ENCODE measurements at regions not wholly inside any gene's neighbourhood (a gene's known extent, or its start where the extent isn't known, plus 50 kb on each side); places are given as distances from the start of the nearest gene placed in this dataset.

GRCh38 chr4:108483650-108484049 lies 136.7 kb upstream of the RPL34 start:
- Histone ChIP-seq H3K9me3 (no peaks in the 10 kb centered on the region), H4K20me1 (ENCODE audit: insufficient read depth) (no peaks in the 10 kb centered on the region), H3F3A (replicated peaks; ENCODE audit: insufficient read depth) (no peaks in the 10 kb centered on the region), H3K79me2 (ENCODE audit: insufficient read depth) (no peaks in the 10 kb centered on the region), H3K4me1 (ENCODE audit: control insufficient read depth in 1 of 2, insufficient read depth in 2 of 2, low read depth in 1 of 2, low read length in 1 of 2) (no peaks in the 10 kb centered on the region), H3K27ac (ENCODE audit: low read depth in 2 of 2, low read length in 1 of 2) (no peak overlapping the region), H3K36me3 (replicated peaks in 1 of 2; ENCODE audit: control insufficient read depth in 1 of 2, insufficient read depth in 2 of 2, low read length in 1 of 2) (no peaks in the 10 kb centered on the region), H3K4me3 (ENCODE audit: low read depth in 2 of 2, low read length in 1 of 2) (no peak overlapping the region), H3K4me2 (no peak overlapping the region), H3K9me2 (no peaks in the 10 kb centered on the region), H3K9ac (no peak overlapping the region), H3K27me3 (ENCODE audit: insufficient read depth) (peaks cover 11% of the 10 kb centered on the region; the same call in 1 of the 2 replicates), H2AFZ (ENCODE audit: low read depth) (no peak overlapping the region)
- WGBS (ENCODE audit: low lambda C conversion rate), result 31% methylated on average over 3 of the region's 3 CpGs
- DNase-seq, result no peak
- ChIA-PET POLR2A (no interaction called here), CTCF (no interaction called here)
- no peak for TF ChIP-seq POLR2AphosphoS5 (IDR thresholded peaks at IDR 0.05; ENCODE audit: low read depth, low read length)
- TF ChIP-seq MEF2A (IDR thresholded peaks at IDR 0.05; ENCODE audit: borderline replicate concordance, low read depth), result no peak
- no peak for TF ChIP-seq SIN3A (IDR thresholded peaks at IDR 0.05; ENCODE audit: borderline replicate concordance, low read depth, low read length)
- no peak for TF ChIP-seq JUND (IDR thresholded peaks at IDR 0.05)
- no peak for TF ChIP-seq USF2 (IDR thresholded peaks at IDR 0.05; ENCODE audit: borderline replicate concordance, low read depth, low read length)
- no peak for TF ChIP-seq ZBTB33 (IDR thresholded peaks at IDR 0.05; ENCODE audit: borderline replicate concordance, low read depth)
- TF ChIP-seq GABPA (IDR thresholded peaks at IDR 0.05; ENCODE audit: low read depth), result no peak
- no peak for TF ChIP-seq CHD2 (IDR thresholded peaks at IDR 0.05; ENCODE audit: low read length, partially characterized antibody)
- TF ChIP-seq TAF1 (IDR thresholded peaks at IDR 0.05; ENCODE audit: borderline replicate concordance, low read depth, low read length), result no peak

- DNase-seq, result no peak
- POLR2A ChIA-PET, result no interaction called here
- no peaks in the 10 kb centered on the region for H3K36me3 ChIP-seq (replicated peaks in 1 of 2; ENCODE audit: control insufficient read depth in 1 of 2, insufficient read depth in 2 of 2, low read length in 1 of 2)
- no peaks in the 10 kb centered on the region for H3K4me1 ChIP-seq (ENCODE audit: control insufficient read depth in 1 of 2, insufficient read depth in 2 of 2, low read depth in 1 of 2, low read length in 1 of 2)
- peaks cover 11% of the 10 kb centered on the region; the same call in 1 of the 2 replicates for H3K27me3 ChIP-seq (ENCODE audit: insufficient read depth)
- no peaks in the 10 kb centered on the region for H4K20me1 ChIP-seq (ENCODE audit: insufficient read depth)
- no peak overlapping the region for H3K4me3 ChIP-seq (ENCODE audit: low read depth in 2 of 2, low read length in 1 of 2)
- H3K9ac ChIP-seq, result no peak overlapping the region
- CTCF ChIA-PET, result interaction anchor here (0.5 kb wide), 1 partner anchor 1500 kb away, joined by 3 read pairs; no protein-coding TSS in a partner anchor
- H3K4me2 ChIP-seq, result no peak overlapping the region
- H3K27ac ChIP-seq (ENCODE audit: low read depth in 2 of 2, low read length in 1 of 2), result no peak overlapping the region
- no peaks in the 10 kb centered on the region for H3K79me2 ChIP-seq (ENCODE audit: insufficient read depth)
- WGBS (ENCODE audit: low lambda C conversion rate), result 3% methylated on average over 1 of the region's 1 CpG
- no peaks in the 10 kb centered on the region for H3K9me3 ChIP-seq
- H3F3A ChIP-seq (replicated peaks; ENCODE audit: insufficient read depth), result no peaks in the 10 kb centered on the region
- no peak overlapping the region for H2AFZ ChIP-seq (ENCODE audit: low read depth)
- H3K9me2 ChIP-seq, result no peaks in the 10 kb centered on the region
- TF ChIP-seq YY1 (IDR thresholded peaks at IDR 0.05; ENCODE audit: low read depth) (no peak), RCOR1 (IDR thresholded peaks at IDR 0.05; ENCODE audit: low read length) (no peak), USF1 (IDR thresholded peaks at IDR 0.05; ENCODE audit: borderline replicate concordance, low read depth) (no peak), RFX5 (IDR thresholded peaks at IDR 0.05; ENCODE audit: low read length) (no peak), ELF1 (IDR thresholded peaks at IDR 0.05) (no peak), GATA2 (CRISPR knock-in tag; IDR thresholded peaks at IDR 0.05) (no peak), CTCF (IDR thresholded peaks at IDR 0.05) (no peak), EZH2phosphoT487 (IDR thresholded peaks at IDR 0.05; ENCODE audit: borderline replicate concordance, low read depth) (no peak), TCF12 (IDR thresholded peaks at IDR 0.05) (no peak), ZBTB33 (IDR thresholded peaks at IDR 0.05; ENCODE audit: borderline replicate concordance, low read depth) (no peak), NRF1 (IDR thresholded peaks at IDR 0.05; ENCODE audit: low read depth, low read length) (no peak), USF2 (IDR thresholded peaks at IDR 0.05; ENCODE audit: borderline replicate concordance, low read depth, low read length) (no peak), POLR2AphosphoS5 (IDR thresholded peaks at IDR 0.05; ENCODE audit: low read depth, low read length) (no peak), RAD21 (IDR thresholded peaks at IDR 0.05; ENCODE audit: low read length) (no peak), SIN3A (IDR thresholded peaks at IDR 0.05; ENCODE audit: borderline replicate concordance, low read depth, low read length) (no peak)
Observed at GRCh38 chr4:108483079-108483478, 137.3 kb upstream of the RPL34 start.
